HUDEP-2 (cell line): ENCODE measurements at regions not wholly inside any gene's neighbourhood (a gene's known extent, or its start where the extent isn't known, plus 50 kb on each side); places are given as distances from the start of the nearest gene placed in this dataset.
A peak's percentile ranks its signal among the peaks of the same experiment; 100 is the strongest.
"Not testable (repeated sequence)": the region's sequence is repeated elsewhere in the genome, so short reads cannot be mapped to it uniquely, and the experiment has no call there.

Experiments
- DNase-seq, 76 experiments: peaks; one replicate each; lab custom pipeline; 2025; ENCODE audit not compliant: unreplicated experiment in 76 of 76; lab: John Stamatoyannopoulos, UW

GRCh38 chr6:48563433-48563832, 452.4 kb upstream of the PTCHD4 start:
- DNase-seq, result no peak

GRCh38 chr6:48560408-48560807, 449.4 kb upstream of the PTCHD4 start:
- DNase-seq, result no peak

- DNase-seq, result no peak
These were observed 442.6 kb upstream of the PTCHD4 start for GRCh38 chr6:48553467-48554189.

GRCh38 chr6:48552905-48553304, 441.9 kb upstream of the PTCHD4 start:
- no peak for DNase-seq

- no peak for DNase-seq
These were observed 439.6 kb upstream of the PTCHD4 start for GRCh38 chr6:48550603-48551002.

- DNase-seq, result no peak
These were observed 431.2 kb upstream of the PTCHD4 start for GRCh38 chr6:48542191-48542590.

GRCh38 chr6:48541649-48542048, 430.7 kb upstream of the PTCHD4 start:
- no peak for DNase-seq

- no peak for DNase-seq
These were observed 424.6 kb upstream of the PTCHD4 start for GRCh38 chr6:48535582-48536009.

GRCh38 chr6:48530978-48531377, 420.0 kb upstream of the PTCHD4 start:
- not testable (repeated sequence) for DNase-seq

- DNase-seq, result no peak
These were observed 414.9 kb upstream of the PTCHD4 start for GRCh38 chr6:48525849-48526248.

GRCh38 chr6:48520951-48521350, 410.0 kb upstream of the PTCHD4 start:
- DNase-seq, result no peak

- no peak for DNase-seq
These were observed 401.4 kb upstream of the PTCHD4 start for GRCh38 chr6:48512390-48512789.

- DNase-seq, result no peak
These were observed 400.4 kb upstream of the PTCHD4 start for GRCh38 chr6:48511378-48511777.

- DNase-seq, result no peak
These were observed 394.6 kb upstream of the PTCHD4 start for GRCh38 chr6:48505621-48506020.

- DNase-seq, result not testable (repeated sequence)
These were observed 382.4 kb upstream of the PTCHD4 start for GRCh38 chr6:48493432-48493831.

GRCh38 chr6:48490658-48491057, 379.7 kb upstream of the PTCHD4 start:
- no peak for DNase-seq

GRCh38 chr6:48486876-48487275, 375.9 kb upstream of the PTCHD4 start:
- DNase-seq, result no peak

- DNase-seq, result no peak
These were observed 375.4 kb upstream of the PTCHD4 start for GRCh38 chr6:48486373-48486772.

- peak in 6 of 76 experiments; percentile 6 to 33 (median 9) for DNase-seq
These were observed 365.3 kb upstream of the PTCHD4 start for GRCh38 chr6:48476257-48476656.

GRCh38 chr6:48475275-48475674, 364.3 kb upstream of the PTCHD4 start:
- no peak for DNase-seq

GRCh38 chr6:48474830-48475229, 363.8 kb upstream of the PTCHD4 start:
- no peak for DNase-seq

- DNase-seq, result no peak
These were observed 363.1 kb upstream of the PTCHD4 start for GRCh38 chr6:48474136-48474535.

GRCh38 chr6:48472535-48472934, 361.5 kb upstream of the PTCHD4 start:
- no peak for DNase-seq
